ENCODE measurements at regions not wholly inside any gene's neighbourhood (a gene's known extent, or its start where the extent isn't known, plus 50 kb on each side); places are given as distances from the start of the nearest gene placed in this dataset.

DNA sequence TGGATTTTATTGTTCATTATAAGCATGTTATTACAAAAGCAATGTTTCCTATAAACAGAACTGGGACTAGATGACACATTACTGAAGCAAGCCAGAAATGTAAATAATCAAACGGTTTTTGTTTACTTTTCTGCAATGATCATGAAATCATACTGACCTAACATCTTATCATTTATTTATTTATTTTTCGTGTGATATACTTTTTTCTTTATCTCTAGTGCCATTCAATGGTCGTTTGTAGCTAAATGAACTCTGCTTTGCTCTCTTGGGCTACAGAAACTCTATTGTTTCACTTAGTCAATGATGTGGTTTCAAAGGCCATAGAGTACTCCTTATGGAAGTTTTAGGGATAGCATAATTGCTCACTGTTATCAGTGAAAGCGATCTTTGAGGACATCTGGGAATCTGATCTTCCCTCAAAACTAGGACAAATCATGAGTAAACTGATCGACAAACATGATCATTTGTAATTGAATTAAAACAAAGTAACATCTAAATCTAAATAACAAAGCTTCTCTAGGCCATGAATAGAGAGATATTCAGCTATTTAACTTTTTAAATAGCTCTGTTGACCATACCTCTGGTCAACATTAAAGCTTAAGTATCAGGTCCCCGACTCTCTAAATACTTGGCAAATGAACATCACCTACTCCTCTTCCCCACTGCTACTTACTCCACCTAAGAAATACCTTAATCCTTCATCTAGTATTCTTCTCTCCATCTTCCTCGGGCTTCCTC lies 933.4 kb downstream of the TFAP2A start (continued):
- TF ChIP-seq, protein P1, sequence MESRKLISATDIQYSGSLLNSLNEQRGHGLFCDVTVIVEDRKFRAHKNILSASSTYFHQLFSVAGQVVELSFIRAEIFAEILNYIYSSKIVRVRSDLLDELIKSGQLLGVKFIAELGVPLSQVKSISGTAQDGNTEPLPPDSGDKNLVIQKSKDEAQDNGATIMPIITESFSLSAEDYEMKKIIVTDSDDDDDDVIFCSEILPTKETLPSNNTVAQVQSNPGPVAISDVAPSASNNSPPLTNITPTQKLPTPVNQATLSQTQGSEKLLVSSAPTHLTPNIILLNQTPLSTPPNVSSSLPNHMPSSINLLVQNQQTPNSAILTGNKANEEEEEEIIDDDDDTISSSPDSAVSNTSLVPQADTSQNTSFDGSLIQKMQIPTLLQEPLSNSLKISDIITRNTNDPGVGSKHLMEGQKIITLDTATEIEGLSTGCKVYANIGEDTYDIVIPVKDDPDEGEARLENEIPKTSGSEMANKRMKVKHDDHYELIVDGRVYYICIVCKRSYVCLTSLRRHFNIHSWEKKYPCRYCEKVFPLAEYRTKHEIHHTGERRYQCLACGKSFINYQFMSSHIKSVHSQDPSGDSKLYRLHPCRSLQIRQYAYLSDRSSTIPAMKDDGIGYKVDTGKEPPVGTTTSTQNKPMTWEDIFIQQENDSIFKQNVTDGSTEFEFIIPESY (IDR thresholded peaks at IDR 0.05; ENCODE audit: extremely low read depth, insufficient replicate concordance, low read length): no peak
- TF ChIP-seq SRF (IDR thresholded peaks at IDR 0.05; ENCODE audit: low read depth) (no peak), ZFX (IDR thresholded peaks at IDR 0.05) (no peak), YY1 (IDR thresholded peaks at IDR 0.05; ENCODE audit: extremely low read depth, insufficient replicate concordance, low read depth, low read length) (no peak), ZNF274 (IDR thresholded peaks at IDR 0.05; ENCODE audit: low read depth, low read length) (no peak), TCF7L2 (IDR thresholded peaks at IDR 0.05; ENCODE audit: borderline replicate concordance, extremely low read depth, insufficient read depth, insufficient read length) (no peak)
- TF ChIP-seq, protein P2, sequence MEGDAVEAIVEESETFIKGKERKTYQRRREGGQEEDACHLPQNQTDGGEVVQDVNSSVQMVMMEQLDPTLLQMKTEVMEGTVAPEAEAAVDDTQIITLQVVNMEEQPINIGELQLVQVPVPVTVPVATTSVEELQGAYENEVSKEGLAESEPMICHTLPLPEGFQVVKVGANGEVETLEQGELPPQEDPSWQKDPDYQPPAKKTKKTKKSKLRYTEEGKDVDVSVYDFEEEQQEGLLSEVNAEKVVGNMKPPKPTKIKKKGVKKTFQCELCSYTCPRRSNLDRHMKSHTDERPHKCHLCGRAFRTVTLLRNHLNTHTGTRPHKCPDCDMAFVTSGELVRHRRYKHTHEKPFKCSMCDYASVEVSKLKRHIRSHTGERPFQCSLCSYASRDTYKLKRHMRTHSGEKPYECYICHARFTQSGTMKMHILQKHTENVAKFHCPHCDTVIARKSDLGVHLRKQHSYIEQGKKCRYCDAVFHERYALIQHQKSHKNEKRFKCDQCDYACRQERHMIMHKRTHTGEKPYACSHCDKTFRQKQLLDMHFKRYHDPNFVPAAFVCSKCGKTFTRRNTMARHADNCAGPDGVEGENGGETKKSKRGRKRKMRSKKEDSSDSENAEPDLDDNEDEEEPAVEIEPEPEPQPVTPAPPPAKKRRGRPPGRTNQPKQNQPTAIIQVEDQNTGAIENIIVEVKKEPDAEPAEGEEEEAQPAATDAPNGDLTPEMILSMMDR (IDR thresholded peaks at IDR 0.05 in 2 of 3, conservative IDR thresholded peaks at IDR 0.05 in 1 of 3; ENCODE audit: borderline replicate concordance in 1 of 3, insufficient read depth in 1 of 3, low read depth in 2 of 3, low read length in 2 of 3): no peak

GRCh38 chr6:9468277-9468676 lies 946.6 kb downstream of the TFAP2A start:
- ATAC-seq (no peak), DNase-seq (ENCODE audit: low read depth, low spot score) (no peak)
- Histone ChIP-seq H3K9me3 (ENCODE audit: control insufficient read depth in 1 of 2, insufficient read depth in 1 of 2, low read depth in 1 of 2, low read length in 2 of 2) (no peaks in the 10 kb centered on the region), H2AFZ (ENCODE audit: low read depth, low read length, poor library complexity, severe bottlenecking) (no peak overlapping the region), H3K9ac (ENCODE audit: low read length) (no peak overlapping the region), H4K20me1 (ENCODE audit: insufficient read depth) (no peaks in the 10 kb centered on the region), H3K27me3 (ENCODE audit: insufficient read depth, low read length) (peaks cover 18% of the 10 kb centered on the region; the same call in 1 of the 2 replicates), H3K4me1 (ENCODE audit: control insufficient read depth in 1 of 2, insufficient read depth in 2 of 2, low read length in 2 of 2) (no peaks in the 10 kb centered on the region), H3K9me2 (ENCODE audit: insufficient read depth) (no peaks in the 10 kb centered on the region), H3K36me3 (ENCODE audit: control insufficient read depth in 1 of 2, insufficient read depth in 2 of 2, low read length in 2 of 2) (no peaks in the 10 kb centered on the region), H3K79me2 (ENCODE audit: insufficient read depth, low read length) (no peaks in the 10 kb centered on the region), H3K4me2 (ENCODE audit: low read length) (no peak overlapping the region), H3K27ac (ENCODE audit: low read depth, low read length) (no peak overlapping the region), H3K4me3 (replicated peaks in 1 of 2; ENCODE audit: low read depth in 1 of 2, low read length in 2 of 2) (no peak overlapping the region)
- ChIA-PET RAD21 (ENCODE audit: low non-redundant PET in 1 of 2, low total read pairs in 2 of 2, uncharacterized antibody in 2 of 2, unreplicated experiment in 2 of 2) (no interaction called here), CTCF (no interaction called here), POLR2A (no interaction called here)
- TF ChIP-seq RAD21 (IDR thresholded peaks at IDR 0.05; ENCODE audit: low read depth): no peak
- intact Hi-C loops (cut with micrococcal nuclease): no loop called here
- BruUV-seq (replicated peaks): no TSS peak
